ENCODE measurements at regions not wholly inside any gene's neighbourhood (a gene's known extent, or its start where the extent isn't known, plus 50 kb on each side); places are given as distances from the start of the nearest gene placed in this dataset.

DNA sequence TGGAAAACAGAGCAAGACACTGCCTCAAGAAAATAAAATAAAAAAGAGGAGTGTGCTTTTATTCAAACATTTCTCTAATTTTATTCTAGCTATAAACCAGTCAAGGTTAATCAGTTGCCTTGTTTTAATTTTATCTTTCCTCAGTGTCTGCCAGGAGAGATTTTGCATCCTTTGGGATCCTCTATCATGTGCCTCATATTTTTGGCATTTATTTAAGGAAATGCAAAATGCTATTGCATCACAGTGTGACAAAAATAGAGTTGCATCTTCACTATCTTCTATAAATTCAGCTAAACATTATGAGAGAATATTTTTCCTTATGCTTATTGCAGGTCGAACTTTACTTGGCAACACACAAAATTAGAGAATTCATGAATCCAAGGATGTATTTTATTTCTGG is 639.0 kb upstream of the KLF12 start:
- no peak for TF ChIP-seq CTCF (IDR thresholded peaks at IDR 0.05; ENCODE audit: low read depth, low read length)
- no peak for TF ChIP-seq POLR2A (IDR thresholded peaks at IDR 0.05; ENCODE audit: extremely low read depth, insufficient read length)

Data from NB4 (cell line).